DND-41 (cell line): ENCODE measurements at regions not wholly inside any gene's neighbourhood (a gene's known extent, or its start where the extent isn't known, plus 50 kb on each side); places are given as distances from the start of the nearest gene placed in this dataset.
A peak's percentile ranks its signal among the peaks of the same experiment; 100 is the strongest.

ENCODE experiments used
- ATAC-seq: fragments of 200-7000 bp; cut with Tn5 transposase; 3 replicates; pipeline ENCODE4 v1.9.1; 2021; ENCODE audit warnings: low read depth; ENCODE audit not compliant: insufficient read depth
- DNase-seq: peaks from one replicate; pipeline ENCODE4 v3.0.0-alpha.2; 2020
- H2AFZ ChIP-seq: 2 replicates; pipeline ENCODE4 v1.6.0; 2012; ENCODE audit warnings: low read depth, low read length
- H3K27ac ChIP-seq: 2 replicates; pipeline ENCODE4 v1.5.1; 2012; ENCODE audit warnings: low read length, inconsistent platforms
- H3K27me3 ChIP-seq: fragments of 200-600 bp; sonication (generic); 2 replicates; pipeline ENCODE4 v1.6.0; 2012; ENCODE audit warnings: low read length, mild to moderate bottlenecking, inconsistent platforms; ENCODE audit not compliant: insufficient read depth, poor library complexity
- H3K36me3 ChIP-seq: 2 replicates; pipeline ENCODE4 v1.5.1; 2012; ENCODE audit warnings: low read length, inconsistent platforms; ENCODE audit not compliant: insufficient read depth
- H3K4me1 ChIP-seq: 2 replicates; pipeline ENCODE4 v1.5.1; 2012; ENCODE audit warnings: mild to moderate bottlenecking, low read length; ENCODE audit not compliant: insufficient read depth
- H3K4me2 ChIP-seq: 2 replicates; pipeline ENCODE4 v1.6.0; 2012; ENCODE audit warnings: mild to moderate bottlenecking, moderate library complexity, low read length, inconsistent platforms; ENCODE audit not compliant: insufficient read depth
- H3K4me3 ChIP-seq, 2 experiments: fragments of 200-600 bp in 1 of 2; shearing (Covaris generic) in 1 of 2; 2 replicates each; pipeline ENCODE4 v1.5.1; 2012 to 2016; ENCODE audit warnings: inconsistent platforms in 2 of 2, low read length in 2 of 2, mild to moderate bottlenecking in 2 of 2, low read depth in 1 of 2, moderate library complexity in 1 of 2
- H3K79me2 ChIP-seq: 2 replicates; pipeline ENCODE4 v1.6.0; 2012; ENCODE audit warnings: low read length, inconsistent platforms; ENCODE audit not compliant: insufficient read depth
- H3K9ac ChIP-seq: 2 replicates; pipeline ENCODE4 v1.6.0; 2012; ENCODE audit warnings: low read depth, mild to moderate bottlenecking, inconsistent platforms, low read length, moderate library complexity
- H3K9me3 ChIP-seq: 2 replicates; pipeline ENCODE4 v1.5.1; 2012; ENCODE audit warnings: low read length, moderate library complexity, mild to moderate bottlenecking, inconsistent platforms; ENCODE audit not compliant: insufficient read depth, severe bottlenecking
- H4K20me1 ChIP-seq: 2 replicates; pipeline ENCODE4 v1.6.0; 2012; ENCODE audit warnings: low read length; ENCODE audit not compliant: insufficient read depth
- EZH2 ChIP-seq: IDR thresholded peaks from 3 replicates; pipeline ENCODE4 v1.6.1; 2012; ENCODE audit warnings: borderline replicate concordance, low read depth, mild to moderate bottlenecking, moderate library complexity, low read length, inconsistent platforms; ENCODE audit not compliant: severe bottlenecking
- TF ChIP-seq, protein P1 (sequence below): IDR thresholded peaks from 2 replicates; pipeline ENCODE4 v1.5.1; 2012; ENCODE audit warnings: borderline replicate concordance, low read length, moderate library complexity, mild to moderate bottlenecking; ENCODE audit not compliant: poor library complexity, severe bottlenecking; ENCODE audit errors: extremely low read depth

DNA sequence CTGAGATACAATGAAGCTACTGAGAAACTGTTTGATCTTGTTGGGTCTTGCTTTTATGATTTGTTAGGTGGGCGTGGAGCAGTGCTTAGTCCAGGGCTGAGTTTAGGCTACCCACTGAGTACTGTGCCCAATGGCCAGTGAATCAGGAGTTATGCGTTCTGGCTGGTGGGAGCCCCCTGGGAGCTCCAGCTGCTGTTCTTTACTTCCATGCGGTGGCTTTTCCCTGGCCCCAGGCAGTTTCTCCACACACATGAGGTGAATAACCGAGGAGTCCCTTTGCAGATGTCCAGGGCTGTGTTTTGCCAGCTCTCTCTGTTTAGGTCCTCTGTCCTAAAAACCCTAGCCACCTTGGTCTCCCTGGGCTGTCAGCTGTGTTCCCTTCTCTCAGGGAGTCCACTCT lies 106.5 kb downstream of the KLF13 start:
- no peaks in the 10 kb centered on the region for H4K20me1 ChIP-seq
- ATAC-seq = no peak
- peak overlapping the region; percentile 99 for H3K27ac ChIP-seq
- H3K9ac ChIP-seq = no peak overlapping the region
- no peak overlapping the region for H3K4me2 ChIP-seq
- H3K4me3 ChIP-seq = no peak overlapping the region
- H3K79me2 ChIP-seq = no peaks in the 10 kb centered on the region
- no peak for DNase-seq
- no peak for TF ChIP-seq EZH2
- TF ChIP-seq, protein P1, sequence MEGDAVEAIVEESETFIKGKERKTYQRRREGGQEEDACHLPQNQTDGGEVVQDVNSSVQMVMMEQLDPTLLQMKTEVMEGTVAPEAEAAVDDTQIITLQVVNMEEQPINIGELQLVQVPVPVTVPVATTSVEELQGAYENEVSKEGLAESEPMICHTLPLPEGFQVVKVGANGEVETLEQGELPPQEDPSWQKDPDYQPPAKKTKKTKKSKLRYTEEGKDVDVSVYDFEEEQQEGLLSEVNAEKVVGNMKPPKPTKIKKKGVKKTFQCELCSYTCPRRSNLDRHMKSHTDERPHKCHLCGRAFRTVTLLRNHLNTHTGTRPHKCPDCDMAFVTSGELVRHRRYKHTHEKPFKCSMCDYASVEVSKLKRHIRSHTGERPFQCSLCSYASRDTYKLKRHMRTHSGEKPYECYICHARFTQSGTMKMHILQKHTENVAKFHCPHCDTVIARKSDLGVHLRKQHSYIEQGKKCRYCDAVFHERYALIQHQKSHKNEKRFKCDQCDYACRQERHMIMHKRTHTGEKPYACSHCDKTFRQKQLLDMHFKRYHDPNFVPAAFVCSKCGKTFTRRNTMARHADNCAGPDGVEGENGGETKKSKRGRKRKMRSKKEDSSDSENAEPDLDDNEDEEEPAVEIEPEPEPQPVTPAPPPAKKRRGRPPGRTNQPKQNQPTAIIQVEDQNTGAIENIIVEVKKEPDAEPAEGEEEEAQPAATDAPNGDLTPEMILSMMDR = no peak
- no peaks in the 10 kb centered on the region for H3K9me3 ChIP-seq
- no peak overlapping the region for H2AFZ ChIP-seq
- no peaks in the 10 kb centered on the region for H3K36me3 ChIP-seq
- no peaks in the 10 kb centered on the region for H3K27me3 ChIP-seq
- peaks cover 50% of the 10 kb centered on the region for H3K4me1 ChIP-seq

DNA sequence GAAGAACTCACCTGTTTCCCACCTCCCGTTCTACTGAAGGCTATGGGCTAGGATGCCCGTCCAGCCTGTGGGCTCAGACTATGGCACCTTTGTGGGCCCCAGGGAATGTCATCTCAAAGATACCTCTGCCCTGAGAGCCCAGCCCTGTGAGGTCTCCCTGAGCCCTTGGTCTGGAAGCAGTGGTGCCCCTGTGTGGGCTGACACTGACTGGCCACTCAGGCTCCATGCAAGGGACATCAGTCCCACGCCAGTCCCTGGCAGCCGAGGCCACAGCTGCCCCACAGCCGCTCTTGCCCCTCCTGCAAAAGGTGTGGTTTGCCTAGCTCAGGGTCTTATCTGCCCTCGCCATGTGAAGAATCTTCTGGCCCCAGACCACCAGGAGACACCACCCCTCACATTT lies 106.9 kb downstream of the KLF13 start:
- Histone ChIP-seq H3K27me3 (no peaks in the 10 kb centered on the region), H3K4me1 (peaks cover 55% of the 10 kb centered on the region), H3K4me3 (no peak overlapping the region), H4K20me1 (no peaks in the 10 kb centered on the region), H3K4me2 (no peak overlapping the region), H3K36me3 (no peaks in the 10 kb centered on the region), H2AFZ (no peak overlapping the region), H3K9ac (no peak overlapping the region), H3K9me3 (no peaks in the 10 kb centered on the region), H3K27ac (peak overlapping the region; percentile 99), H3K79me2 (no peaks in the 10 kb centered on the region)
- no peak for DNase-seq
- ATAC-seq = no peak
- TF ChIP-seq, protein P1 = no peak
- TF ChIP-seq EZH2 = no peak

DNA sequence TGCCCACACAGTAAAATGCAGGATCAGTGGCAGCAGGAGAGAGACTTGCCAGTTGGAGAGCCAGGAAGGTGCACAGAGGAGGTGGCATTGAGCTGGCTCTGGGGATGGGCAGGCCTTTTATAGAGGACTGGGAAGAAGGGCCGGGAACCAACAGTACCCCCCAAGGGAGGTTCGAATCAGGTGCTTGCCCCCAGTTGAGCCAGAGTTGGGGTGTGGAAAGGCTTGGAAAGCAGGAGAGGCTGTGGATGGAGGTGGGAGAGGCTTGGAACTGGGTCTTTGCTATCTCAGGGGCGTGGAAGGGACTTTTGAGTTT lies 107.6 kb downstream of the KLF13 start:
- Histone ChIP-seq H4K20me1 (no peaks in the 10 kb centered on the region), H3K4me1 (peaks cover 59% of the 10 kb centered on the region), H2AFZ (peak overlapping the region; percentile 86), H3K4me2 (peak overlapping the region; percentile 80), H3K4me3 (peak overlapping the region in 1 of 2 experiments; percentile 56; a peak in 1 of 4 replicates), H3K36me3 (no peaks in the 10 kb centered on the region), H3K9me3 (no peaks in the 10 kb centered on the region), H3K9ac (peak overlapping the region; percentile 71), H3K79me2 (no peaks in the 10 kb centered on the region), H3K27ac (peak overlapping the region; percentile 99), H3K27me3 (no peaks in the 10 kb centered on the region)
- ATAC-seq = no peak
- DNase-seq = no peak
- TF ChIP-seq, protein P1 = no peak
- TF ChIP-seq EZH2 = no peak
